ENCODE measurements at regions not wholly inside any gene's neighbourhood (a gene's known extent, or its start where the extent isn't known, plus 50 kb on each side); places are given as distances from the start of the nearest gene placed in this dataset.

- TF ChIP-seq, protein P1, sequence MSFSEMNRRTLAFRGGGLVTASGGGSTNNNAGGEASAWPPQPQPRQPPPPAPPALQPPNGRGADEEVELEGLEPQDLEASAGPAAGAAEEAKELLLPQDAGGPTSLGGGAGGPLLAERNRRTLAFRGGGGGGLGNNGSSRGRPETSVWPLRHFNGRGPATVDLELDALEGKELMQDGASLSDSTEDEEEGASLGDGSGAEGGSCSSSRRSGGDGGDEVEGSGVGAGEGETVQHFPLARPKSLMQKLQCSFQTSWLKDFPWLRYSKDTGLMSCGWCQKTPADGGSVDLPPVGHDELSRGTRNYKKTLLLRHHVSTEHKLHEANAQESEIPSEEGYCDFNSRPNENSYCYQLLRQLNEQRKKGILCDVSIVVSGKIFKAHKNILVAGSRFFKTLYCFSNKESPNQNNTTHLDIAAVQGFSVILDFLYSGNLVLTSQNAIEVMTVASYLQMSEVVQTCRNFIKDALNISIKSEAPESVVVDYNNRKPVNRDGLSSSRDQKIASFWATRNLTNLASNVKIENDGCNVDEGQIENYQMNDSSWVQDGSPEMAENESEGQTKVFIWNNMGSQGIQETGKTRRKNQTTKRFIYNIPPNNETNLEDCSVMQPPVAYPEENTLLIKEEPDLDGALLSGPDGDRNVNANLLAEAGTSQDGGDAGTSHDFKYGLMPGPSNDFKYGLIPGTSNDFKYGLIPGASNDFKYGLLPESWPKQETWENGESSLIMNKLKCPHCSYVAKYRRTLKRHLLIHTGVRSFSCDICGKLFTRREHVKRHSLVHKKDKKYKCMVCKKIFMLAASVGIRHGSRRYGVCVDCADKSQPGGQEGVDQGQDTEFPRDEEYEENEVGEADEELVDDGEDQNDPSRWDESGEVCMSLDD (CRISPR knock-in tag; IDR thresholded peaks at IDR 0.05; ENCODE audit: borderline replicate concordance), result no peak
- TF ChIP-seq MEIS1 (CRISPR knock-in tag; IDR thresholded peaks at IDR 0.05; ENCODE audit: borderline replicate concordance) (no peak), AGO2 (optimal IDR thresholded peaks at IDR 0.05; ENCODE audit: low read depth, low read length) (no peak), NFKB2 (CRISPR knock-in tag; IDR thresholded peaks at IDR 0.05; ENCODE audit: borderline replicate concordance) (no peak), PBX2 (CRISPR knock-in tag; IDR thresholded peaks at IDR 0.05) (no peak), ZSCAN25 (CRISPR knock-in tag; IDR thresholded peaks at IDR 0.05) (no peak), SP5 (CRISPR knock-in tag; IDR thresholded peaks at IDR 0.05; ENCODE audit: borderline replicate concordance, low read depth) (no peak), ARID5B (CRISPR knock-in tag; IDR thresholded peaks at IDR 0.05) (no peak), ZNF496 (CRISPR knock-in tag; IDR thresholded peaks at IDR 0.05; ENCODE audit: insufficient replicate concordance) (no peak), SP1 (IDR thresholded peaks at IDR 0.05) (no peak), SP1 (CRISPR knock-in tag; IDR thresholded peaks at IDR 0.05) (no peak), EHMT2 (IDR thresholded peaks at IDR 0.05; ENCODE audit: borderline replicate concordance, low read depth, low read length) (no peak)
- TF ChIP-seq, protein P2, sequence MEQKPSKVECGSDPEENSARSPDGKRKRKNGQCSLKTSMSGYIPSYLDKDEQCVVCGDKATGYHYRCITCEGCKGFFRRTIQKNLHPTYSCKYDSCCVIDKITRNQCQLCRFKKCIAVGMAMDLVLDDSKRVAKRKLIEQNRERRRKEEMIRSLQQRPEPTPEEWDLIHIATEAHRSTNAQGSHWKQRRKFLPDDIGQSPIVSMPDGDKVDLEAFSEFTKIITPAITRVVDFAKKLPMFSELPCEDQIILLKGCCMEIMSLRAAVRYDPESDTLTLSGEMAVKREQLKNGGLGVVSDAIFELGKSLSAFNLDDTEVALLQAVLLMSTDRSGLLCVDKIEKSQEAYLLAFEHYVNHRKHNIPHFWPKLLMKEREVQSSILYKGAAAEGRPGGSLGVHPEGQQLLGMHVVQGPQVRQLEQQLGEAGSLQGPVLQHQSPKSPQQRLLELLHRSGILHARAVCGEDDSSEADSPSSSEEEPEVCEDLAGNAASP (CRISPR knock-in tag; IDR thresholded peaks at IDR 0.05; ENCODE audit: borderline replicate concordance), result no peak
- TF ChIP-seq, protein P3, sequence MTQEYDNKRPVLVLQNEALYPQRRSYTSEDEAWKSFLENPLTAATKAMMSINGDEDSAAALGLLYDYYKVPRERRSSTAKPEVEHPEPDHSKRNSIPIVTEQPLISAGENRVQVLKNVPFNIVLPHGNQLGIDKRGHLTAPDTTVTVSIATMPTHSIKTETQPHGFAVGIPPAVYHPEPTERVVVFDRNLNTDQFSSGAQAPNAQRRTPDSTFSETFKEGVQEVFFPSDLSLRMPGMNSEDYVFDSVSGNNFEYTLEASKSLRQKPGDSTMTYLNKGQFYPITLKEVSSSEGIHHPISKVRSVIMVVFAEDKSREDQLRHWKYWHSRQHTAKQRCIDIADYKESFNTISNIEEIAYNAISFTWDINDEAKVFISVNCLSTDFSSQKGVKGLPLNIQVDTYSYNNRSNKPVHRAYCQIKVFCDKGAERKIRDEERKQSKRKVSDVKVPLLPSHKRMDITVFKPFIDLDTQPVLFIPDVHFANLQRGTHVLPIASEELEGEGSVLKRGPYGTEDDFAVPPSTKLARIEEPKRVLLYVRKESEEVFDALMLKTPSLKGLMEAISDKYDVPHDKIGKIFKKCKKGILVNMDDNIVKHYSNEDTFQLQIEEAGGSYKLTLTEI (CRISPR knock-in tag; conservative IDR thresholded peaks at IDR 0.05), result no peak
- TF ChIP-seq, protein P4, sequence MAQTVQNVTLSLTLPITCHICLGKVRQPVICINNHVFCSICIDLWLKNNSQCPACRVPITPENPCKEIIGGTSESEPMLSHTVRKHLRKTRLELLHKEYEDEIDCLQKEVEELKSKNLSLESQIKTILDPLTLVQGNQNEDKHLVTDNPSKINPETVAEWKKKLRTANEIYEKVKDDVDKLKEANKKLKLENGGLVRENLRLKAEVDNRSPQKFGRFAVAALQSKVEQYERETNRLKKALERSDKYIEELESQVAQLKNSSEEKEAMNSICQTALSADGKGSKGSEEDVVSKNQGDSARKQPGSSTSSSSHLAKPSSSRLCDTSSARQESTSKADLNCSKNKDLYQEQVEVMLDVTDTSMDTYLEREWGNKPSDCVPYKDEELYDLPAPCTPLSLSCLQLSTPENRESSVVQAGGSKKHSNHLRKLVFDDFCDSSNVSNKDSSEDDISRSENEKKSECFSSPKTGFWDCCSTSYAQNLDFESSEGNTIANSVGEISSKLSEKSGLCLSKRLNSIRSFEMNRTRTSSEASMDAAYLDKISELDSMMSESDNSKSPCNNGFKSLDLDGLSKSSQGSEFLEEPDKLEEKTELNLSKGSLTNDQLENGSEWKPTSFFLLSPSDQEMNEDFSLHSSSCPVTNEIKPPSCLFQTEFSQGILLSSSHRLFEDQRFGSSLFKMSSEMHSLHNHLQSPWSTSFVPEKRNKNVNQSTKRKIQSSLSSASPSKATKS (CRISPR knock-in tag; IDR thresholded peaks at IDR 0.05), result no peak
Observed at GRCh38 chr9:93827545-93828330, 127.4 kb downstream of the BARX1 start (continued).

All from HepG2 (cell line).